GM19025 (cell line): ENCODE measurements at regions not wholly inside any gene's neighbourhood (a gene's known extent, or its start where the extent isn't known, plus 50 kb on each side); places are given as distances from the start of the nearest gene placed in this dataset.
A peak's percentile ranks its signal among the peaks of the same experiment; 100 is the strongest.

Experiments
- ATAC-seq: cut with Tn5 transposase; IDR thresholded peaks from one replicate; pipeline ENCODE4 v1.9.1; 2021; ENCODE audit warnings: mild to moderate bottlenecking, low read depth, moderate library complexity; ENCODE audit not compliant: unreplicated experiment

GRCh38 chr1:239858057-239858456, 233.6 kb upstream of the FMN2 start:
- no peak for ATAC-seq

- no peak for ATAC-seq
Measured at GRCh38 chr1:239858529-239858928, 233.2 kb upstream of the FMN2 start.

GRCh38 chr1:239861985-239862384, 229.7 kb upstream of the FMN2 start:
- ATAC-seq, result no peak

- ATAC-seq, result no peak
Measured at GRCh38 chr1:239868058-239868832, 223.4 kb upstream of the FMN2 start.

- no peak for ATAC-seq
Measured at GRCh38 chr1:239870194-239870593, 221.5 kb upstream of the FMN2 start.

GRCh38 chr1:239872626-239873025, 219.1 kb upstream of the FMN2 start:
- ATAC-seq, result no peak

- no peak for ATAC-seq
Measured at GRCh38 chr1:239874831-239875230, 216.9 kb upstream of the FMN2 start.

- ATAC-seq, result no peak
Measured at GRCh38 chr1:239879321-239880170, 212.1 kb upstream of the FMN2 start.

GRCh38 chr1:239882967-239883366, 208.7 kb upstream of the FMN2 start:
- ATAC-seq, result no peak

GRCh38 chr1:239884796-239885195, 206.9 kb upstream of the FMN2 start:
- no peak for ATAC-seq

- no peak for ATAC-seq
Measured at GRCh38 chr1:239886266-239886665, 205.4 kb upstream of the FMN2 start.

GRCh38 chr1:239888639-239889038, 203.0 kb upstream of the FMN2 start:
- ATAC-seq, result no peak

- no peak for ATAC-seq
Measured at GRCh38 chr1:239891621-239892358, 199.9 kb upstream of the FMN2 start.

GRCh38 chr1:239892602-239893001, 199.1 kb upstream of the FMN2 start:
- no peak for ATAC-seq

- ATAC-seq, result no peak
Measured at GRCh38 chr1:239893127-239893731, 198.5 kb upstream of the FMN2 start.

GRCh38 chr1:239896569-239896968, 195.1 kb upstream of the FMN2 start:
- ATAC-seq, result no peak

GRCh38 chr1:239896980-239897379, 194.7 kb upstream of the FMN2 start:
- ATAC-seq, result no peak

- no peak for ATAC-seq
Measured at GRCh38 chr1:239897458-239897857, 194.2 kb upstream of the FMN2 start.

- ATAC-seq, result peak; percentile 66
Measured at GRCh38 chr1:239898062-239898730, 193.5 kb upstream of the FMN2 start.

- ATAC-seq, result no peak
Measured at GRCh38 chr1:239899747-239900146, 191.9 kb upstream of the FMN2 start.
